SK-N-SH (cell line): ENCODE measurements at regions not wholly inside any gene's neighbourhood (a gene's known extent, or its start where the extent isn't known, plus 50 kb on each side); places are given as distances from the start of the nearest gene placed in this dataset.

Experiments
- CTCF ChIP-seq: fragments of 200-600 bp; sonication (generic); IDR thresholded peaks from 2 replicates; pipeline ENCODE4 v1.6.1; 2017; ENCODE audit warnings: antibody characterized with exemption, mild to moderate bottlenecking, moderate library complexity
- ELF1 ChIP-seq: IDR thresholded peaks from 2 replicates; pipeline ENCODE4 v1.4.0; 2012
- EP300 ChIP-seq, 2 experiments: IDR thresholded peaks; 2 replicates each; pipeline versions ENCODE4 v1.4.0 to v1.6.1; 2012; ENCODE audit warnings: borderline replicate concordance in 1 of 2, low read depth in 1 of 2, low read length in 1 of 2
- FOXJ3 ChIP-seq: sonication (generic); formaldehyde crosslinking; IDR thresholded peaks from 2 replicates; pipeline ENCODE4 v1.5.1; 2020; ENCODE audit warnings: mild to moderate bottlenecking, missing genetic modification reagents
- JUND ChIP-seq: IDR thresholded peaks from 2 replicates; pipeline ENCODE4 v1.4.0; 2012
- NFIC ChIP-seq: IDR thresholded peaks from 2 replicates; pipeline ENCODE4 v1.4.0; 2012; ENCODE audit warnings: borderline replicate concordance
- NRF1 ChIP-seq: IDR thresholded peaks from 2 replicates; pipeline ENCODE4 v1.6.1; 2012; ENCODE audit warnings: low read depth, mild to moderate bottlenecking, low read length
- POLR2AphosphoS5 ChIP-seq: IDR thresholded peaks from 2 replicates; pipeline ENCODE4 v1.6.1; 2012; ENCODE audit warnings: low read depth, low read length
- RAD21 ChIP-seq: IDR thresholded peaks from 2 replicates; pipeline ENCODE4 v1.6.1; 2012; ENCODE audit warnings: mild to moderate bottlenecking, low read length
- REST ChIP-seq: IDR thresholded peaks from 2 replicates; pipeline ENCODE4 v1.6.1; 2012; ENCODE audit warnings: mild to moderate bottlenecking, low read depth, low read length, moderate library complexity
- SIN3A ChIP-seq: IDR thresholded peaks from 2 replicates; pipeline ENCODE4 v1.6.1; 2012; ENCODE audit warnings: low read depth, mild to moderate bottlenecking, low read length, moderate library complexity, borderline replicate concordance
- TAF1 ChIP-seq: IDR thresholded peaks from 2 replicates; pipeline ENCODE4 v1.6.1; 2012; ENCODE audit warnings: low read depth, mild to moderate bottlenecking, low read length, moderate library complexity, borderline replicate concordance
- TF ChIP-seq, protein P1 (sequence below): IDR thresholded peaks from 2 replicates; pipeline ENCODE4 v1.4.0; 2012; ENCODE audit warnings: low read depth

DNA sequence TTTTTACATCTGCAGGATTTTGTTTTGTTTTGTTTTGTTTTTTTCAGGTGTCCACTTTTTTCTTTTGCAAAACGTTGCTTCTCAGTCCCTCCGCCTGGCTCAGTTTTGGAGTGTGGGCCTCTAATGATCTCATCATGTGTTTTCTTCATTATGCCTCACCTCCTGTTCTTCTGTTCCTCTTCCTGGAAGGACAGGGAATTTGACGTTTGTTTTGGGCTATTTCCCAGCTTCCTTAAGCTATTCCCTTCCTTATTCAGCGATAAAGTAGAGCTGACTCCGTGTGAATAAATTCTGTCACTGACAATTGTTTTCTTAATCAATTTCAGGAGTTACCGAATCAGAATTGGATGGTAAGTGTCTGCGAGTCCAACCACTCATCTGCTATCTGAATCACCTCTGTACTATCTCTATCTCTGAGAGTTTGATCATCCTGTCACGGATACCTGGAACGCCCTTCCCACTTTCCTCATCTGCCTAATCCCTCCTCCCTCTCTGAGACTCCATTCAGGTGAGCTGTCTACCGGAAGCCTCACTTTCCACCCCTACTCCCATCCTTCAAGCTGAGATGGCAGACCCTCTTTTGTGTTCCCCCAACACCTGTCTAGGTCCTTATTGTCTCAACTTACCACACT lies 218.4 kb downstream of the GATA3 start:
- TF ChIP-seq ELF1, result no peak
- TF ChIP-seq NFIC, result no peak
- TF ChIP-seq, protein P1, sequence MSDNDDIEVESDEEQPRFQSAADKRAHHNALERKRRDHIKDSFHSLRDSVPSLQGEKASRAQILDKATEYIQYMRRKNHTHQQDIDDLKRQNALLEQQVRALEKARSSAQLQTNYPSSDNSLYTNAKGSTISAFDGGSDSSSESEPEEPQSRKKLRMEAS, result no peak
- no peak for TF ChIP-seq JUND
- no peak for TF ChIP-seq CTCF
- TF ChIP-seq POLR2AphosphoS5, result no peak
- no peak for TF ChIP-seq NRF1
- TF ChIP-seq EP300 (IDR thresholded peaks at IDR 0.05; ENCODE audit: borderline replicate concordance in 1 of 2, low read depth in 1 of 2, low read length in 1 of 2), result no peak
- no peak for TF ChIP-seq RAD21
- TF ChIP-seq TAF1, result no peak
- no peak for TF ChIP-seq FOXJ3 (CRISPR knock-in tag)
- TF ChIP-seq SIN3A, result no peak
- TF ChIP-seq REST, result no peak
